SK-MEL-5 (cell line): ENCODE measurements at regions not wholly inside any gene's neighbourhood (a gene's known extent, or its start where the extent isn't known, plus 50 kb on each side); places are given as distances from the start of the nearest gene placed in this dataset.

Experiments
- DNase-seq: peaks from one replicate; pipeline ENCODE4 v3.0.0-alpha.2; 2016; ENCODE audit warnings: low read depth, low spot score
- in situ Hi-C: cut with HindIII; loops from 2 replicates; pipeline ENCODE4 v1.10.0; 2016; ENCODE audit warnings: low sequenced_read_pairs, high pct_unique_total_duplicates, low pct_unique_long_range_greater_than_20kb
- small RNA-seq, 2 experiments: library from RNA; depleted of rRNA; stranded (forward); fragments of <200 nt; gene quantifications; one replicate each; pipeline ENCODE3, GENCODE V24; 2014

- no peak for DNase-seq
- in situ Hi-C loops: no loop called here
These were observed 475.0 kb downstream of the SOX5 start for GRCh38 chr12:23474438-23474976.

Small RNA genes in the stretch of these regions (small RNA-seq; reads per million reads assigned to genes)
- 0 reads per million in 2 experiments for gene AC087258.2
